Osteocyte (in vitro differentiated cells): ENCODE measurements at regions not wholly inside any gene's neighbourhood (a gene's known extent, or its start where the extent isn't known, plus 50 kb on each side); places are given as distances from the start of the nearest gene placed in this dataset.

Experiments
- DNase-seq: peaks from one replicate; pipeline ENCODE4 v3.0.0; 2021; ENCODE audit warnings: mixed read lengths; ENCODE audit not compliant: unreplicated experiment; ENCODE audit errors: extremely low spot score
- H3K27ac Mint-ChIP-seq: one replicate; pipeline ENCODE4 v1.8.0; 2021; ENCODE audit warnings: mild to moderate bottlenecking, mixed read lengths; ENCODE audit not compliant: unreplicated experiment
- H3K27me3 Mint-ChIP-seq: one replicate; pipeline ENCODE4 v1.8.0; 2021; ENCODE audit warnings: mixed read lengths; ENCODE audit not compliant: unreplicated experiment
- H3K36me3 Mint-ChIP-seq: one replicate; pipeline ENCODE4 v1.8.0; 2021; ENCODE audit warnings: mixed read lengths; ENCODE audit not compliant: unreplicated experiment
- H3K4me1 Mint-ChIP-seq: one replicate; pipeline ENCODE4 v1.8.0; 2021; ENCODE audit warnings: mixed read lengths; ENCODE audit not compliant: unreplicated experiment
- H3K4me3 Mint-ChIP-seq: one replicate; pipeline ENCODE4 v1.8.0; 2021; ENCODE audit warnings: mild to moderate bottlenecking, moderate library complexity, mixed read lengths; ENCODE audit not compliant: unreplicated experiment
- H3K9me3 Mint-ChIP-seq: one replicate; pipeline ENCODE4 v1.8.0; 2021; ENCODE audit warnings: mixed read lengths; ENCODE audit not compliant: unreplicated experiment
- CTCF ChIP-seq: fragments of 200-600 bp; sonication (generic); IDR thresholded peaks from 2 replicates; pipeline ENCODE4 v1.5.0; 2021; ENCODE audit warnings: antibody characterized with exemption, mild to moderate bottlenecking, moderate library complexity

- H3K36me3 Mint-ChIP-seq, result no peaks in the 10 kb centered on the region
- no peak overlapping the region for H3K27ac Mint-ChIP-seq
- no peak overlapping the region for H3K4me3 Mint-ChIP-seq
- peaks cover 13% of the 10 kb centered on the region for H3K9me3 Mint-ChIP-seq
- peaks cover 67% of the 10 kb centered on the region for H3K27me3 Mint-ChIP-seq
- no peak for TF ChIP-seq CTCF
- H3K4me1 Mint-ChIP-seq, result no peaks in the 10 kb centered on the region
- peak; percentile 17 for DNase-seq
These were observed 208.5 kb upstream of the SULF2 start for GRCh38 chr20:47993817-47994216.

- DNase-seq, result peak; percentile 44
- no peaks in the 10 kb centered on the region for H3K36me3 Mint-ChIP-seq
- no peak overlapping the region for H3K27ac Mint-ChIP-seq
- peaks cover 68% of the 10 kb centered on the region for H3K27me3 Mint-ChIP-seq
- no peaks in the 10 kb centered on the region for H3K4me1 Mint-ChIP-seq
- H3K4me3 Mint-ChIP-seq, result no peak overlapping the region
- H3K9me3 Mint-ChIP-seq, result peaks cover 13% of the 10 kb centered on the region
- no peak for TF ChIP-seq CTCF
These were observed 207.9 kb upstream of the SULF2 start for GRCh38 chr20:47993035-47993755.

- Mint-ChIP-seq H3K4me1 (no peaks in the 10 kb centered on the region), H3K4me3 (no peak overlapping the region), H3K9me3 (peaks cover 13% of the 10 kb centered on the region), H3K36me3 (no peaks in the 10 kb centered on the region), H3K27me3 (peaks cover 64% of the 10 kb centered on the region), H3K27ac (no peak overlapping the region)
- no peak for DNase-seq
- no peak for TF ChIP-seq CTCF
These were observed 206.7 kb upstream of the SULF2 start for GRCh38 chr20:47991875-47992488.

GRCh38 chr20:47990507-47991150 is 205.3 kb upstream of the SULF2 start:
- Mint-ChIP-seq H3K4me3 (no peak overlapping the region), H3K27me3 (peaks cover 54% of the 10 kb centered on the region), H3K4me1 (no peaks in the 10 kb centered on the region), H3K27ac (no peak overlapping the region), H3K36me3 (no peaks in the 10 kb centered on the region), H3K9me3 (peaks cover 13% of the 10 kb centered on the region)
- DNase-seq, result no peak
- TF ChIP-seq CTCF, result no peak

GRCh38 chr20:47989957-47990356 is 204.7 kb upstream of the SULF2 start:
- no peak for TF ChIP-seq CTCF
- Mint-ChIP-seq H3K4me1 (peaks cover 5% of the 10 kb centered on the region), H3K4me3 (no peak overlapping the region), H3K36me3 (no peaks in the 10 kb centered on the region), H3K9me3 (peaks cover 13% of the 10 kb centered on the region), H3K27me3 (peaks cover 49% of the 10 kb centered on the region), H3K27ac (no peak overlapping the region)
- no peak for DNase-seq
